H1 (cell line): ENCODE measurements at regions not wholly inside any gene's neighbourhood (a gene's known extent, or its start where the extent isn't known, plus 50 kb on each side); places are given as distances from the start of the nearest gene placed in this dataset.

Experiments used
- CTCF ChIA-PET: fragments of 300-600 bp; sonication (Branson Sonifier 250); formaldehyde crosslinking; loops from one replicate; lab custom pipeline; 2021; ENCODE audit not compliant: partially characterized antibody; lab: Charles Lee
- POLR2A ChIA-PET: fragments of 300-600 bp; sonication (Branson Sonifier 250); formaldehyde crosslinking; loops from one replicate; lab custom pipeline; 2021; ENCODE audit warnings: inconsistent platforms; ENCODE audit not compliant: partially characterized antibody; lab: Charles Lee
- DNase-seq, 2 experiments: peaks; one replicate each; pipeline versions ENCODE4 v3.0.0 to v3.0.0-alpha.2; 2010 to 2022; ENCODE audit warnings: low spot score in 2 of 2, low read depth in 1 of 2, mixed read lengths in 1 of 2
- FAIRE-seq: peaks from 2 replicates; lab custom pipeline; 2011; peaks lifted over from hg19 to GRCh38; lab: Jason Lieb, UNC
- H2AFZ ChIP-seq: 2 replicates; pipeline ENCODE4 v1.8.1; 2012; ENCODE audit warnings: low read length, inconsistent platforms
- H2AK5ac ChIP-seq: 2 replicates; pipeline ENCODE4 v1.6.1; 2013; ENCODE audit warnings: low read depth, low read length
- H2BK120ac ChIP-seq: replicated peaks from 2 replicates; pipeline ENCODE3; 2013; ENCODE audit warnings: low read depth, low read length, inconsistent platforms
- H2BK12ac ChIP-seq: 2 replicates; pipeline ENCODE4 v1.6.1; 2013; ENCODE audit warnings: low read depth, low read length
- H2BK15ac ChIP-seq: 2 replicates; pipeline ENCODE4 v1.6.1; 2013; ENCODE audit warnings: low read length
- H2BK20ac ChIP-seq: 2 replicates; pipeline ENCODE4 v1.6.1; 2013; ENCODE audit warnings: low read length
- H2BK5ac ChIP-seq: 2 replicates; pipeline ENCODE4 v1.6.1; 2013; ENCODE audit warnings: low read depth, low read length
- H3K14ac ChIP-seq: 2 replicates; pipeline ENCODE4 v1.6.1; 2013; ENCODE audit warnings: inconsistent platforms; ENCODE audit not compliant: insufficient read length
- H3K18ac ChIP-seq: 2 replicates; pipeline ENCODE4 v1.6.1; 2013; ENCODE audit warnings: low read length; ENCODE audit errors: extremely low read depth
- H3K23ac ChIP-seq: 2 replicates; pipeline ENCODE4 v1.6.1; 2013; ENCODE audit warnings: inconsistent platforms; ENCODE audit not compliant: insufficient read length
- H3K23me2 ChIP-seq: 2 replicates; pipeline ENCODE4 v1.6.1; 2013; ENCODE audit warnings: low read depth, low read length
- H3K27ac ChIP-seq: 2 replicates; pipeline ENCODE4 v1.6.1; 2011; ENCODE audit warnings: low read depth, low read length, inconsistent platforms
- H3K27me3 ChIP-seq, 4 experiments: replicated peaks in 1 of 4; 1 replicate in 1 of 4; 2 replicates in 3 of 4; pipeline versions ENCODE4 v1.6.1 to v1.8.1; 2011 to 2013; ENCODE audit warnings: low read length in 3 of 4, mild to moderate bottlenecking in 3 of 4, inconsistent platforms in 2 of 4, mixed read lengths in 2 of 4, moderate library complexity in 1 of 4; ENCODE audit not compliant: control insufficient read depth in 3 of 4, insufficient read depth in 3 of 4; ENCODE audit errors: extremely low read depth in 1 of 4
- H3K36me3 ChIP-seq, 4 experiments: 2 replicates each; pipeline versions ENCODE4 v1.6.1 to v1.8.1; 2011 to 2013; ENCODE audit warnings: mild to moderate bottlenecking in 4 of 4, low read length in 3 of 4, moderate library complexity in 2 of 4, control low read depth in 1 of 4, inconsistent platforms in 1 of 4; ENCODE audit not compliant: insufficient read depth in 4 of 4, control insufficient read depth in 2 of 4
- H3K4ac ChIP-seq: replicated peaks from 2 replicates; pipeline ENCODE3; 2013; ENCODE audit warnings: low read length, low read depth, mixed read lengths, inconsistent platforms; ENCODE audit not compliant: insufficient read length
- H3K4me1 ChIP-seq, 4 experiments: replicated peaks in 1 of 4; 1 replicate in 1 of 4; 2 replicates in 3 of 4; pipeline versions ENCODE4 v1.6.1 to v1.8.1; 2011 to 2013; ENCODE audit warnings: low read length in 3 of 4, inconsistent platforms in 2 of 4, mixed read lengths in 1 of 4; ENCODE audit not compliant: insufficient read depth in 4 of 4, control insufficient read depth in 3 of 4
- H3K4me2 ChIP-seq, 2 experiments: 2 replicates each; pipeline versions ENCODE4 v1.6.1 to v1.8.1; 2011 to 2013; ENCODE audit warnings: low read depth in 2 of 2, low read length in 2 of 2, control low read depth in 1 of 2, inconsistent platforms in 1 of 2, mild to moderate bottlenecking in 1 of 2; ENCODE audit not compliant: insufficient read depth in 1 of 2
- H3K4me3 ChIP-seq, 4 experiments: fragments of 200-600, 300-600 bp in 1 of 4; sonication (generic), shearing (Covaris generic), sonication (Bioruptor Twin) in 1 of 4; 2 replicates each; pipeline versions ENCODE4 v1.5.1 to v1.8.1; 2011 to 2016; ENCODE audit warnings: low read length in 4 of 4, low read depth in 3 of 4, control low read depth in 2 of 4, inconsistent platforms in 2 of 4, mild to moderate bottlenecking in 2 of 4, mixed read lengths in 1 of 4, moderate library complexity in 1 of 4; ENCODE audit not compliant: insufficient read depth in 2 of 4; ENCODE audit errors: extremely low read depth in 1 of 4
- H3K56ac ChIP-seq: replicated peaks from 2 replicates; pipeline ENCODE3; 2013; ENCODE audit warnings: low read depth, mild to moderate bottlenecking, mixed read lengths, low read length, inconsistent platforms; ENCODE audit not compliant: insufficient read length
- H3K79me1 ChIP-seq: 2 replicates; pipeline ENCODE4 v1.6.1; 2013; ENCODE audit warnings: low read depth, low read length, control low read depth
- H3K79me2 ChIP-seq, 2 experiments: 2 replicates each; pipeline versions ENCODE4 v1.6.1 to v1.8.1; 2012 to 2013; ENCODE audit warnings: low read length in 2 of 2, mild to moderate bottlenecking in 2 of 2, inconsistent platforms in 1 of 2; ENCODE audit not compliant: insufficient read depth in 2 of 2, control insufficient read depth in 1 of 2
- H3K9ac ChIP-seq, 4 experiments: replicated peaks in 1 of 4; 1 replicate in 1 of 4; 2 replicates in 3 of 4; pipeline versions ENCODE4 v1.6.1 to v1.8.1; 2011 to 2013; ENCODE audit warnings: low read depth in 3 of 4, low read length in 3 of 4, control low read depth in 2 of 4, mild to moderate bottlenecking in 2 of 4, moderate library complexity in 2 of 4, inconsistent platforms in 1 of 4; ENCODE audit errors: extremely low read depth in 1 of 4
- H3K9me3 ChIP-seq, 2 experiments: 2 replicates each; pipeline versions ENCODE4 v1.6.1 to v1.8.1; 2012 to 2013; ENCODE audit warnings: mild to moderate bottlenecking in 2 of 2, moderate library complexity in 2 of 2, control low read depth in 1 of 2, inconsistent platforms in 1 of 2, low read depth in 1 of 2, low read length in 1 of 2, mixed read lengths in 1 of 2; ENCODE audit not compliant: insufficient read depth in 2 of 2
- H4K20me1 ChIP-seq, 2 experiments: replicated peaks in 1 of 2; 2 replicates each; pipeline versions ENCODE3 to v1.8.1; 2011 to 2013; ENCODE audit warnings: inconsistent platforms in 2 of 2, low read length in 2 of 2, mild to moderate bottlenecking in 1 of 2; ENCODE audit not compliant: insufficient read depth in 2 of 2, control insufficient read depth in 1 of 2
- H4K5ac ChIP-seq: 2 replicates; pipeline ENCODE4 v1.6.1; 2013; ENCODE audit warnings: low read length, low read depth, mixed read lengths, inconsistent platforms; ENCODE audit not compliant: insufficient read length
- H4K8ac ChIP-seq: 2 replicates; pipeline ENCODE4 v1.8.0; 2013; ENCODE audit warnings: mild to moderate bottlenecking, moderate library complexity, low read length, inconsistent platforms; ENCODE audit not compliant: insufficient read depth; ENCODE audit errors: extremely low read depth
- H4K91ac ChIP-seq: replicated peaks from 2 replicates; pipeline ENCODE3; 2013; ENCODE audit warnings: low read length, mixed read lengths, inconsistent platforms; ENCODE audit not compliant: insufficient read length
- BCL11A ChIP-seq, 2 experiments: IDR thresholded peaks; one replicate each; pipeline ENCODE4 v1.6.1; 2011; ENCODE audit warnings: low read depth in 2 of 2, low read length in 2 of 2, mild to moderate bottlenecking in 2 of 2
- FOSL1 ChIP-seq: IDR thresholded peaks from 2 replicates; pipeline ENCODE4 v1.6.1; 2011; ENCODE audit warnings: mild to moderate bottlenecking, low read depth, low read length, moderate library complexity; ENCODE audit not compliant: insufficient read depth
- MAFK ChIP-seq: IDR thresholded peaks from 2 replicates; pipeline ENCODE4 v1.6.1; 2012; ENCODE audit warnings: low read depth, mild to moderate bottlenecking, improper control_type of control experiment, low read length
- RXRA ChIP-seq: IDR thresholded peaks from 2 replicates; pipeline ENCODE4 v1.6.1; 2011; ENCODE audit warnings: low read depth, mild to moderate bottlenecking, low read length, moderate library complexity; ENCODE audit not compliant: insufficient read depth
- SRF ChIP-seq: IDR thresholded peaks from 2 replicates; pipeline ENCODE4 v1.6.1; 2011; ENCODE audit warnings: mild to moderate bottlenecking, low read depth, low read length, moderate library complexity
- ZNF274 ChIP-seq: IDR thresholded peaks from 2 replicates; pipeline ENCODE4 v1.7.0; 2012; ENCODE audit warnings: low read length, borderline replicate concordance; ENCODE audit errors: extremely low read depth
- WGBS, 2 experiments: shearing (Covaris generic) in 1 of 2; methylation state at CpG; one replicate each; pipeline versions ENCODE4 v1.1.6 to v1.1.7; 2013 to 2015; ENCODE audit warnings: low lambda C conversion rate in 2 of 2, mixed read lengths in 2 of 2, inconsistent platforms in 1 of 2, low coverage in 1 of 2, missing lambda C conversion rate in 1 of 2; ENCODE audit not compliant: insufficient replicate concordance in 2 of 2, insufficient coverage in 1 of 2, insufficient read length in 1 of 2; ENCODE audit errors: extremely low coverage in 1 of 2, missing lambda C conversion rate in 1 of 2; 5-methylcytosine and 5-hydroxymethylcytosine counted together

DNA sequence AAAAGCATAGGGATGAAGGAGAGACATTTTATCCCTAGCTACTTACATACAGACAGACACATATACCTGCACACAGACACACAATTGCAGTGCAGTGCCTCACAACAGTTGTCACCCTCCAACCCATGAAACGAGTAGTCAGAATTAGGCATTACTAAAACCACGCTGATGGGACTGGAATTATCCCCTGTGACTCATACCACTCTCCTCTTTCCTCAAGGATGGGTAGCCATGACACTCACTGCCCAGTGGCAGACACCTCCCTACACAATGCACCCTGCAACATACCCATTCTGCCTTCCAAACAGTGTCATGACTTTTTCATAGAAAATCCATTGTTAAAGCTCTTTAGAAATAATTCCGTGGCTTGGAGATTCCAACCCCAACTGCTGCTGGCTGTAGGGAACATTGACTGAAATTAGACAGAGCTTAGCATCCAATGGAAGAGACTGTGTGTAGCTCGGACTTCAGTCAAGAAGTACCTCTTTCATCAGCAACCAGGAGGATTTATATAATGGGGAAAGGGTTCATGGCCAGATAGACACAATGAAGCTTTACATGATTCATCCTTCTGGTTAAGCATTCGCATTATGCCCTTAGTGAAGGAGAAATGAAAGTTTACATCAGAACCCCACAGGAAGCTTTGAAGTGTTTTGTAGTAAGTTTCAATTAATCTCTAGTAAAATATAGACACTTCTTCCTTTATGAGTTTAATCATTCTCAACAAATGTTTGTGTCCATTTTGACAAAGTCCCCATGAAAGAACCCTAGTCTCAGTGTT is 155.2 kb downstream of the FBXO15 start:
- Histone ChIP-seq H4K91ac (no peak overlapping the region), H4K20me1 (no peaks in the 10 kb centered on the region), H3K14ac (no peak overlapping the region), H3K4me3 (no peak overlapping the region), H2BK5ac (no peak overlapping the region), H3K23ac (no peak overlapping the region), H4K5ac (no peak overlapping the region), H3K4ac (no peak overlapping the region), H3K27me3 (no peaks in the 10 kb centered on the region), H4K8ac (no peak overlapping the region), H2BK12ac (no peak overlapping the region), H3K18ac (no peak overlapping the region), H3K56ac (no peak overlapping the region), H2AK5ac (no peak overlapping the region), H2BK15ac (no peak overlapping the region), H3K4me1 (no peaks in the 10 kb centered on the region), H3K79me2 (no peaks in the 10 kb centered on the region), H3K4me2 (no peak overlapping the region), H2AFZ (no peak overlapping the region), H2BK20ac (no peak overlapping the region), H3K27ac (no peak overlapping the region), H3K9ac (no peak overlapping the region), H3K23me2 (no peaks in the 10 kb centered on the region), H2BK120ac (no peak overlapping the region), H3K9me3 (peaks cover 2 to 11% of the 10 kb centered on the region in 2 experiments; a peak in 2 of 4 replicates), H3K36me3 (no peaks in the 10 kb centered on the region), H3K79me1 (no peaks in the 10 kb centered on the region)
- DNase-seq: no peak
- no peak for FAIRE-seq
- POLR2A ChIA-PET: no interaction called here
- WGBS, 2 experiments: 91% methylated on average over 5 of the region's 5 CpGs; no CpG with 5 or more reads in 1 of the 2 experiments
- CTCF ChIA-PET: interaction anchor here (0.6 to 2.2 kb wide), 2 partner anchors 12 to 173 kb away, joined by 3 to 11 read pairs; no protein-coding TSS in a partner anchor
- no peak for TF ChIP-seq BCL11A (IDR thresholded peaks at IDR 0.05; ENCODE audit: low read depth in 2 of 2, low read length in 2 of 2)
- TF ChIP-seq SRF: no peak
- TF ChIP-seq FOSL1: no peak
- no peak for TF ChIP-seq RXRA
- TF ChIP-seq ZNF274: no peak
- no peak for TF ChIP-seq MAFK
